T47D (cell line): ENCODE measurements at regions not wholly inside any gene's neighbourhood (a gene's known extent, or its start where the extent isn't known, plus 50 kb on each side); places are given as distances from the start of the nearest gene placed in this dataset.
"Not testable (repeated sequence)": the region's sequence is repeated elsewhere in the genome, so short reads cannot be mapped to it uniquely, and the experiment has no call there.

Source experiments
- DNase-seq, 2 experiments: peaks; one replicate each; pipeline versions ENCODE4 v3.0.0 to v3.0.0-alpha.2; 2011 to 2012; ENCODE audit warnings: low read depth in 1 of 2, low spot score in 1 of 2
- JUND ChIP-seq: IDR thresholded peaks from 2 replicates; pipeline ENCODE4 v1.6.1; 2012; ENCODE audit warnings: low read depth
- in situ Hi-C: cut with HindIII; loops from 2 replicates; pipeline ENCODE4 v1.10.0; 2016; ENCODE audit warnings: low sequenced_read_pairs, low pct_unique_long_range_greater_than_20kb

DNA sequence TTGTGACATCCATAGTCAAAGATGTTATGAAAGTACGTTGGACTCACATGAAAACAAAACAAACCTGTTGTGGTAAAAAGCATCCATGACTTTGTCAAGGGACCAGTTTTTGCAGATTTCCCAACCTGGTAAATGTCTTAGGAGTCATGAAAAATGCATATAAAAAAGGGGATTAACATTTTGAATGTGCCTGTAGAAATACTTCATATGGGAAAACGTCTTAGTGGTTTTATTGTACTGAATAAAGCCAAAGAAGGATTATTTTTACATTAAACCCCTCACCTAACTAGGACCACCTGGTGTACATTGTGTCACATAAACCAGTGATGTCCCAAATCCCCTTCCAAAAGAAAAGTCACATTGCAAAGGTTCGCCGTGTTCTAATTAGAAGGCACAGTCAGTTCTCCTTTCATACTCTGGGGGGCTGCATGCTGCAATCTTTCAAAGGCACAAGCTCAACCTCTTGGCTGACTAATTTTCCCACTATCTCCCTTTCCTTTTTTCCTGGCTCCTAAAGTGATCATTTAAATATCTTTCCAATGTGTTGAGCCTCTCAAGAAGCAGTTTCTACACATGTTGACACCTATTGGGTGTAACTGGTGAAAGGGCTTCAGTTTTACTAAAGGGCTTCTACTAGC, 119.8 kb upstream of the SPAG17 start:
- TF ChIP-seq JUND = no peak
- in situ Hi-C loops = no loop called here
- peak in 1 of 2 experiments; percentile 32 for DNase-seq

DNA sequence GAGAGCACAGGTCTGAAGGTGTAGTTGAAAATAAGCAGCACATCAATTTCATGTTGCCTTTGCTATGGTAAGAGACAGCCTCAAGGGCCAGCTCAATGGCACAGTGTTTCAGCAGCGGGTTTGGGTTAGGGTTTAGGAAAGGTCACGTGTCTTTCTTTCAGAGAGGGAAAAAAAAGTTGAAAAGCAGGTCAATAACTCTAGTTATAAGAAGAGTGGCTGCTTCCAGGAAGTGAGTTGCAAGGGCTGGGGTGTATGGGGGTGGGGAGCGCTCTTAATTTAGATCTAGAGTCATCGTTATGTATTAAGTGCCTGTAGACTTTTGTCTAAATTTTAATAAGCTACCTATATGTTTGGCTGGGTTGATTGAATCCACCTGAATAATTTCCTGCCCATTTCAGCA, 118.5 kb upstream of the SPAG17 start:
- no peak for DNase-seq
- TF ChIP-seq JUND = no peak
- in situ Hi-C loops = no loop called here

DNA sequence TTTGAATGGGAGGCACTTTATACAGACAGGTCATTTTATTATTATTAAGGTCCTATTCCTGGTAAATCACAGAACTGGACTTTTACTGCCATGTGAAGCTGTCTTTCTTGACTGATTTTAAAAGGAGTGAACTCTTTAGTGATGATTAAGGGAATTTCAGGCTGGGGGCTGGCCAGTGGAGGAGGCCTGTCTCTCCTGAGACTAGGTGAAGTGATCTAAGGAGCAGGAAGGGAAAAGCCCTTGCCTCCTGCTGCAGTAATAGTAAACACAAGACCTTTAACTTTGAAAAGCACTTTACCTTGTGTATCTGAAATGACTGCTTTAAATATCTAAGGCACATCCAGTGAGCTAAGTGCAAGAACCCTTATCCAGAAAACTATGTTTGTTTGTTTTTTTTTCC, 118.0 kb upstream of the SPAG17 start:
- in situ Hi-C loops = no loop called here
- no peak for TF ChIP-seq JUND
- no peak for DNase-seq

DNA sequence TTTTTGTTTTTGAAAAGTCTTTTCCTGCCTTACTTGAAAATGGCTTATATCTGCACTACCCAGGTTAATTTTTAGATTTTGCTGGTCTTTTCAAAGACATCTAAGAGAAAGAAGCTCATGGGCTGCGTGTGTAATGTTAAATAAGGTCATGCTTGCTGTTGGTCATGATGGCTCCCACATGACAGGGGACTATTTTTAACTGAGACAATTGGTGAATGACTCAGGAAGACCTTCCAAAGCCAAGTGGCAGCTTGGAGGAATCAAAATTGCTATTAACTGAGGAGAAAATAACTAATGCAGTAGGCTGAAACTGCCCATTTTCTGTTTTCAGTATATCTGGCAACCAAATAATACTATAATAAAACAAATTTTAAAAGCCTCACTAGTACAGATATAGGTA, 117.1 kb upstream of the SPAG17 start:
- TF ChIP-seq JUND = no peak
- no peak for DNase-seq
- in situ Hi-C loops = no loop called here

DNA sequence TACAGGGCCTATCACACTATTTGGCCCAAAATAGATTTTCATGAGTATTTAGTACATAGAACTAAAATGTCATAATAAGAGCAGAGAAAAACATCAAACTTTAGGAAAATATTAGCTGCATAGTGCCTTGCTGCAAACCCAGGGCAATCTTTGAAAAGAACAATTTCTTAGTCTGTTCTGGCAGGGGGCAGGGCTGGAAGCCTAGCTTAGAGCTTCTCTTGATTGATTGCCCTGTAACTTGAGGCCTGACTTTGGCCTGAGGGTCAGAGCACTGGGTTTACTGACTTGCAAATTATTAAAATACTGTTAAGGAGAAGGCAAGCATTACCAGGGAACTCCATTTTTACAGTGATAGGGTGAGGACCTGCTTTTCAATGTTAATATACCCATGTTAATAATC, 115.8 kb upstream of the SPAG17 start:
- in situ Hi-C loops = no loop called here
- no peak for DNase-seq
- TF ChIP-seq JUND = no peak

DNA sequence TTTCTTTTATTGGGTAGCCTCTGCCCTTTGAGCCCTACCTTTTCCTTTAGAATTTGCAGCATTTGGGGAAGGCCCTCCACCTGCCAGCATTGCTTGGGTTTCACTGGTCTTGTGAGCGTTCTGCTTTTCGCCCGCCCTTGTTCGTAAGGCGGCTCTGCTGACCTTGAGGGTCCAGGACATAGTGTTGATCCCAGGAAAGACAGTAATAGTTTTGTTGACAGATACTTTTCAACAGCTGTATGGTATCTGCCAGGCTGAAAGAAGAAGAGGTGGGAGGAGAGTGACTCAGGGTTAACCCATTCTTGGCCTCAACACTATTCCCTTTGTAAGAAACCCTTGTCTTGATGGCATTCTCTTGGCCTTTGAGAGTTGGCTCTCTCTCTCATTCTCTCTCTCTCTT, 113.4 kb upstream of the SPAG17 start:
- in situ Hi-C loops = no loop called here
- DNase-seq = no peak
- TF ChIP-seq JUND = no peak

DNA sequence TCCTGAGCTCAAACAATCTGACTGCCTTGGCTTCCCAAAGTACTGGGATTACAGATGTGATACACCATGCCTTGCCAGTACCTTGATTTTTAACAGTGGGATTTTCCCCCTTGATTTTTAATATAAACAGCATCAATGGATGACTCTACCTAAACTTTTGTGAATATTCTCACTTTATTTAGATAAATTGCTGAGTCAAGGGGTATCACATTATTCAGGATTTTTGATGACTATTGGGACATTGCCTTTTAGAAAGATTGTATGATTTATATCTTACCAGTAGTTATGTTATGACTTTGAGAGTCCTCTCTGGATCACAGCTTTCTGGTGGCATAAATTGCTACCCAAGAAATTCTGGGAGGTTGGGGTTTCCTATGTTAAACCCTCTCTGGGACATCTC, 112.5 kb upstream of the SPAG17 start:
- DNase-seq = no peak
- no peak for TF ChIP-seq JUND
- in situ Hi-C loops = no loop called here

DNA sequence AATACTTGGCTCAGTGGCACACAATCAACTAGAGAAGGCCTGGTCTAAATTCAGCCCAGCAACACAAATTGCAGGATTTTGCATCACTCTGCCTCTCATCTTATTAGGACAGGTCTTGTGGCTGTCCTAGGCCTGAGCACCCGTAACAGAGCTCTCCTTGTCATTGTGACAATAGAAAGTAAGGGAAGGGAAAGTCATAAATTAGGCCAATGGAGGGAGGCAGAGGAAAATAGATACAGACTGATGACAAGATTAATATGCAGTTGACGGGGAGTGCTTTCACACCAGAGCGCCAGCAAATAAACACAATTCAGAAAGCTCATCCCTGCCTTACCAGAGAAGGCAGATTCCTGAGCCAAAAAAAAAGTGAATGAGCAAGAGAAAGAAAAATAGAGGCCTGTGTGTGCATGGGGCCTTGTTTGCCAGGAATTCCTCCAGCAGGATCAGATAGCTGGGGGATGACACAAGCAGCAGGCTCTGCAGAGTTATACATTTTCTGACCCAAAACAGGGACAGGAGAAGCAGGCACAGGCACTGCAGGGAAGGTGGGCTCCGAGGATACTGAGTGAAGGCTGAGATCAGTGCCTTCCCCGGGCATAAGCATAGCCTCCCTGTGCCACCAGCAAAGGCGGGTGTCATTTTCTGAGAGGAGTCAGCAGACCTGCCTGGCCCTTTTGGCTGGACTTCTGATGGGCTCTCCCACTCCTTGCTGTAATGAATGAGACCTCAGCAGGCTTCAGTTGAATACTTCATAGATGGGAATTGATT, 110.0 kb upstream of the SPAG17 start:
- DNase-seq = no peak
- TF ChIP-seq JUND = no peak
- in situ Hi-C loops = no loop called here

DNA sequence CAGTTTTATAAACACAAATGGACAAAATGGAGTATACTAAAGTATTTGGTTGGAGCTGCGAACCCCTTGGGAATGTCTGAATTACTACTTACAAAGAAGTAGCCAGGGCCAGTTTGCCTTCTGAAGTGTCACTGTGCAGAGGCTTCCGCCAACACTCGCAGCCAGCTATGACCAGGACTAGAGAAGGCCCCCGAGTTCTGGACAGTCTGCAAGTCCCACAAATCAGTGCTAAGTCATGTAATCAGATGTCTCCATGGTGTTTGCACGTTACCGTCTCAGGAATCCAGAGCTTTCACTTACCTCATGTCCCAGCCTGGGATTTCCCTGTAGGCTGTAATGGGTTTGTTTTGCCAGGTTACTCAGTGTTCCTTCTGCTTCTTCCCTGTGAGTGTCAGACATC, 106.6 kb upstream of the SPAG17 start:
- no peak for TF ChIP-seq JUND
- peak in 1 of 2 experiments; percentile 4 for DNase-seq
- in situ Hi-C loops = no loop called here

DNA sequence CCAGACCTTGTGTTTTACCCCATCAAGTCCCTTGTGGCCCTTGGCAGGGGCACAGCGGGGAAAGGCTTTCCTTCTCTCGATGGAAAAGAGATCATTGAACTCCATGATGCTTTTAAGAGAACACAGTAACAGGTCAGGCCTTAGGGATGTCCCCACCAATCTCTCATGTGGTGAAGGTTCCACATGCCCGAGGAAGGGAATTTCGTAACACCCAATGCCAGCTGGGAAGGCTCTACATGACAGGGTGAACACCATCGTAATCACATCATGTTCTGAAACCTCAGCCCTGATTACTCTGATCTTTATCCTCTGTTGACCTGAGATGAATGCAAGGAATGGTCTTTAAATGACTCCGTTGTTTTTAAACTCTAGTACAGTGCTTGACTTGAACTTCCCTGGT, 105.5 kb upstream of the SPAG17 start:
- TF ChIP-seq JUND = no peak
- no peak for DNase-seq
- in situ Hi-C loops = no loop called here

DNA sequence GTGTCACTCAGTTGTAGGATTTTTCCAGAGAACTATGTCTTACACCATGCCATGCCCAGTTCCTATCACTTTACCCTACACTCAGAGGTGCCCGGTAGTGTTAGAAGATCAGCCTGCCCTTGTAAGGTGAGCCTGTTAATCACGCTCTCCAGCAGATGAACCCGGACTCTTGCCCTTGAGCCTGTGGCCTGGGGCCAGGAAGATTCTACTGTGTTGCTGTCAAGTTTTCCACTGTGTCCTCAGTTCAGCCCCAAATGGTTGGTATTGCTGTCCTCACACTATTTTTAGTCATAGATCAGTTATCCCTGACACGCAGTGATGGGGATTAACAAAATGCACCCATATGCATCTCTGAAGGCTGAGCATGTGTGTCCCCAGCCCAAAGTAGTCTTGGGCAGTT, 105.0 kb upstream of the SPAG17 start:
- in situ Hi-C loops = no loop called here
- DNase-seq = no peak
- TF ChIP-seq JUND = no peak

DNA sequence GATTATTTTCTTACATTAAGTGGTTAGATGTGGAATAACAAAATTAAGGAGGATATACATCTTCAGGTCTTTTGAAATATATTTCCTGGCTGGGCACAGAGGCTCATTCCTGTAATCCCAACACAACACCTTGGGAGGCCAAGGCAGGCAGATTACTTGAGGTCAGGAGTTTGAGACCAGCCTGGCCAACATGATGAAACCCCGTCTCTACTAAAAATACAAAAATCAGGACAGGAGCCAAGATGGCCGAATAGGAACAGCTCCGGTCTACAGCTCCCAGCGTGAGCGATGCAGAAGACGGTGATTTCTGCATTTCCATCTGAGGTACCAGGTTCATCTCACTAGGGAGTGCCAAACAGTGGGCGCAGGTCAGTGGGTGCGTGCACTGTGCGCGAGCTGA, 95.6 kb upstream of the SPAG17 start:
- in situ Hi-C loops = not testable (repeated sequence)

DNA sequence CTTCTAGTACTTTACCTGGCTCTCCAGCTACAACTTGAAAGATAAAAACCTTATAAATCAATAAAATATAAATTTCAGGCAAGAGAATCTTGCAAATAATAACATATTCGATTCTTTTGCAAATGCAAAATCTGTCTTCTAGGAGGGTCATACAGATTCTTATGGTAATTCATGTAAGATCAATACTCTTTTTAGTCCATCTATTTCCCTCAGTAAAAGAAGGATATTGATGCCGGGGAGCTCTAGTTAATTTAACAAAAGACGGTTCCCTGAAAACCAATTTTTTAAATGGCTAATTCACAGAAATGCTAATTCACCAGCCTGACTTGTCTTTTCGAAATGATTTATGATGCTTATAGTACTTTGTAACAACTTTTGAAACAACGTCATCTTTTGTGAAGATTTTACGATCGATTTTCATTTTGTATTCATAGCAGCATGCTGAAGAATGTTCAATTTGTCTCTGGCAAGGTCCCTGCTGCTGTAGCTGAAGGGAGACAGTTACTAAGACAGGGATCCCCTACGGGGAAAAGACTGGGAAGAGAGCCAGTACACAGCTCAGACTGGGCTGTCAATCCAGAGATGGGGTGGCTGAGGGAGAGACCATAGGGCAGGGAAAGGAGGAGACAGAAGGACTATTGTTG, 90.6 kb upstream of the SPAG17 start:
- TF ChIP-seq JUND = no peak
- in situ Hi-C loops = no loop called here
- no peak for DNase-seq

More for the DNA sequence above, 95.6 kb upstream of the SPAG17 start:
- DNase-seq = not testable (repeated sequence)
